HEK293T (cell line): ENCODE measurements at regions not wholly inside any gene's neighbourhood (a gene's known extent, or its start where the extent isn't known, plus 50 kb on each side); places are given as distances from the start of the nearest gene placed in this dataset.

Source experiments
- CTCF ChIA-PET: fragments of 350-600 bp; formaldehyde crosslinking; extraction: SDS; loops from one replicate; lab custom pipeline; 2021; ENCODE audit warnings: antibody characterized with exemption, inconsistent platforms; lab: Yijun Ruan, JAX
- POLR2A ChIA-PET: fragments of 350-600 bp; formaldehyde crosslinking; extraction: SDS; loops from one replicate; lab custom pipeline; 2020; ENCODE audit warnings: antibody characterized with exemption, inconsistent platforms; lab: Yijun Ruan, JAX
- DNase-seq: peaks from one replicate; pipeline ENCODE4 v3.0.0; 2012; ENCODE audit warnings: mixed read lengths; ENCODE audit errors: extremely low spot score
- ARNT ChIP-seq: fragments of 450-650 bp; IDR thresholded peaks from 2 replicates; pipeline ENCODE4 v1.6.1; 2017; ENCODE audit warnings: mild to moderate bottlenecking
- BHLHE40 ChIP-seq: fragments of 450-650 bp; IDR thresholded peaks from 2 replicates; pipeline ENCODE4 v1.6.1; 2016; ENCODE audit warnings: mild to moderate bottlenecking, moderate library complexity, borderline replicate concordance
- CTBP1 ChIP-seq: fragments of 450-650 bp; IDR thresholded peaks from 2 replicates; pipeline ENCODE4 v1.6.1; 2016; ENCODE audit warnings: borderline replicate concordance
- ELF4 ChIP-seq: fragments of 450-650 bp; IDR thresholded peaks from 2 replicates; pipeline ENCODE4 v1.6.1; 2017; ENCODE audit warnings: antibody characterized with exemption
- FOXA1 ChIP-seq: fragments of 450-650 bp; IDR thresholded peaks from 2 replicates; pipeline ENCODE4 v1.6.1; 2016; ENCODE audit warnings: mild to moderate bottlenecking
- FOXK2 ChIP-seq: fragments of 450-650 bp; IDR thresholded peaks from 2 replicates; pipeline ENCODE4 v1.6.1; 2016; ENCODE audit warnings: mild to moderate bottlenecking
- FOXM1 ChIP-seq: fragments of 450-650 bp; IDR thresholded peaks from 2 replicates; pipeline ENCODE4 v1.6.1; 2017; ENCODE audit warnings: mild to moderate bottlenecking, borderline replicate concordance
- HDGF ChIP-seq: fragments of 450-650 bp; IDR thresholded peaks from 2 replicates; pipeline ENCODE4 v1.6.1; 2017; ENCODE audit warnings: antibody characterized with exemption, borderline replicate concordance
- L3MBTL2 ChIP-seq: fragments of 450-650 bp; conservative IDR thresholded peaks from 2 replicates; pipeline ENCODE4 v1.6.1; 2016; ENCODE audit warnings: mild to moderate bottlenecking
- LEF1 ChIP-seq: fragments of 450-650 bp; IDR thresholded peaks from 2 replicates; pipeline ENCODE4 v1.6.1; 2017; ENCODE audit warnings: mild to moderate bottlenecking, borderline replicate concordance
- NFRKB ChIP-seq: fragments of 450-650 bp; IDR thresholded peaks from 2 replicates; pipeline ENCODE4 v1.6.1; 2016; ENCODE audit warnings: mild to moderate bottlenecking, moderate library complexity
- PKNOX1 ChIP-seq: fragments of 450-650 bp; IDR thresholded peaks from 2 replicates; pipeline ENCODE4 v1.6.1; 2016
- SP1 ChIP-seq: fragments of 450-650 bp; IDR thresholded peaks from 2 replicates; pipeline ENCODE4 v1.6.1; 2017
- SUZ12 ChIP-seq: fragments of 450-650 bp; IDR thresholded peaks from 2 replicates; pipeline ENCODE4 v1.6.1; 2016; ENCODE audit warnings: mild to moderate bottlenecking
- TARDBP ChIP-seq: fragments of 450-650 bp; IDR thresholded peaks from 2 replicates; pipeline ENCODE4 v1.6.1; 2016
- ZNF384 ChIP-seq: fragments of 450-650 bp; IDR thresholded peaks from 2 replicates; pipeline ENCODE4 v1.6.1; 2016

DNA sequence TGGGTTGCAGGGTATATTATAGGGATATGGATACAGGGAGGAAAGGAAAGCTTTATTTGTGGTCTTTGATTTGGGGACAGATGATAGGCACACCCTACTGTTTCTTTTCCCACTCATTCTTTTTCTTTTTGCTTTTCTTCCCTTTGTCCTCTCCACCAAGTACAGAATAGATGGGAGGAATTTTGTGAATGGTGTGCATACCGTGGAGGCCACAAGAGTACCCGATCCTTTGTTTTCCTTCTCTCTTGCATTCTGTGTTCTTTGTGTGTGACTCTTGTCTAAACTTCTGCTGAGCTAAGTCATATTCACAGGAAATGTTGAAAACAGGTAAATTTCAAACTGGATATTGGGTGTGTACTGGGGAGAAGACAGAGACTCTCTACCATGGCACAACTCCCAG, 321.4 kb upstream of the SLC8A1 start:
- POLR2A ChIA-PET, result no interaction called here
- CTCF ChIA-PET, result no interaction called here
- DNase-seq, result no peak
- TF ChIP-seq BHLHE40 (no peak), LEF1 (no peak), PKNOX1 (no peak), HDGF (no peak), FOXA1 (no peak), CTBP1 (no peak), FOXK2 (no peak), FOXM1 (no peak), SUZ12 (no peak), ELF4 (no peak), L3MBTL2 (no peak), TARDBP (no peak), ZNF384 (no peak), ARNT (no peak), NFRKB (no peak)

DNA sequence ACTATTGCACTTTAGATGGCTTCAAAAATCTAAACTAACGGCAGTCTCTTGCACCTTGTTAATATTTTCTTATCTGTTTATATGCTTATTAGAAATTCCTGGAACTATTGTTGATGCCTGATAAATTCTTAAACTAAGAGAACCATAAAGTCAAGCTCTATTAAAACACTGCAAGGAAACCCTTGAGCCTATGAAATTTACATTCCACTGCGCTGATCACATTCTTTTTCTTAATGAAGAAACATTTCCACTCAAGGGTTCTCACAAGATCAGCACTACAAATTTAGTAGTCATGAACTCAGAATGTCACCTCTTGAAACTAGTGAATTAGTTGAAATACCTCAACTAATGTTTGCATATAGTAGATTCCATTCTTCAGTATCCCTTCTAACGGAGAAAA, 331.8 kb upstream of the SLC8A1 start:
- TF ChIP-seq SP1, result no peak
- ChIA-PET CTCF (no interaction called here), POLR2A (no interaction called here)
- DNase-seq, result no peak

- TF ChIP-seq L3MBTL2 (no peak), HDGF (no peak)
- ChIA-PET POLR2A (no interaction called here), CTCF (no interaction called here)
- no peak for DNase-seq
Measured at GRCh38 chr2:40786636-40787035, 334.7 kb upstream of the SLC8A1 start.

DNA sequence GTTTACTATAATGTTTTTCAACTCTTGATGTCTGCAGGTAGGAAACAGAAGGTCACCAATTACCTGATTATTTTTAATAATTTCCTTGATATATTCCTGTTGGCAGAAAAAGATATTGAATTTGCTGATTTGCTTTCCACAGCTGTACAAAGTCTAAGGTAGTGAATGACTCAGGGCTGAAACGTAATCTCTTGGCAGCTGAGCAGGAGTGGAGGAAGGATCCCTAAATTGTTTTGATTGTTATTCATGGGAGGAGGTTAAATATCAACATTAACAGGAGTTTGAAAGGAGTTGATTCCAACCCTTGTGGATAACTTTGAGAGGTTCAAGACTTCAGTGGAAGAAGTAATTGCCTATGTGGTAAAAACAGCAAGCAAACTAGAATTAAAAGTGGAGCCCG, 345.2 kb upstream of the SLC8A1 start:
- POLR2A ChIA-PET, result no interaction called here
- DNase-seq, result no peak

GRCh38 chr2:40803900-40804299, 352.0 kb upstream of the SLC8A1 start:
- no peak for TF ChIP-seq FOXM1
- DNase-seq, result no peak
- POLR2A ChIA-PET, result no interaction called here
- CTCF ChIA-PET, result no interaction called here

More for the DNA sequence above, 345.2 kb upstream of the SLC8A1 start:
- CTCF ChIA-PET, result no interaction called here
- TF ChIP-seq L3MBTL2, result no peak
- no peak for TF ChIP-seq NFRKB
- no peak for TF ChIP-seq TARDBP
- no peak for TF ChIP-seq ARNT
- no peak for TF ChIP-seq SUZ12
- no peak for TF ChIP-seq FOXM1
- TF ChIP-seq FOXA1, result no peak
- no peak for TF ChIP-seq PKNOX1
- TF ChIP-seq ELF4, result no peak
- TF ChIP-seq BHLHE40, result no peak
- no peak for TF ChIP-seq CTBP1
- TF ChIP-seq FOXK2, result no peak
- no peak for TF ChIP-seq SP1
- no peak for TF ChIP-seq ZNF384
- TF ChIP-seq HDGF, result no peak
- TF ChIP-seq LEF1, result no peak

DNA sequence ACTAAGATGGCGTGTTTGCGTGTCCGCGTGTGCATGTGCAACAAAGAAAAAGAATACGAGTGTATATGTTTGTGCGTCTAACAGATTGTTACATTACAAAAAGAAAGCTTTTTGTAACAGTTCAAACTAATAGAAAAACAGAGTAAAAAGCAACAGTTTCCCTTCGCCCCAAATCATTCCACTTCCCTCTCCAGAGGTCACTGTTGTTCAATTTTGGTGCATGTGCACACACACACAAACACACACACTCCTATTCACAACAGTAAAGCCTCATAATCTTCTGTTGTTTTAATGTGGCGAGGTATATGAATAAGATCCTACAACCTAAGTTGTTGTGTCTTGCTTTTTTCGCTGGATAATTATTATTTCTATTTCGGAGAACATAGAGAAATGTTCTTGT, 357.3 kb upstream of the SLC8A1 start:
- ChIA-PET POLR2A (no interaction called here), CTCF (no interaction called here)
- TF ChIP-seq ELF4 (no peak), SUZ12 (no peak), CTBP1 (no peak), FOXA1 (no peak)
- no peak for DNase-seq

DNA sequence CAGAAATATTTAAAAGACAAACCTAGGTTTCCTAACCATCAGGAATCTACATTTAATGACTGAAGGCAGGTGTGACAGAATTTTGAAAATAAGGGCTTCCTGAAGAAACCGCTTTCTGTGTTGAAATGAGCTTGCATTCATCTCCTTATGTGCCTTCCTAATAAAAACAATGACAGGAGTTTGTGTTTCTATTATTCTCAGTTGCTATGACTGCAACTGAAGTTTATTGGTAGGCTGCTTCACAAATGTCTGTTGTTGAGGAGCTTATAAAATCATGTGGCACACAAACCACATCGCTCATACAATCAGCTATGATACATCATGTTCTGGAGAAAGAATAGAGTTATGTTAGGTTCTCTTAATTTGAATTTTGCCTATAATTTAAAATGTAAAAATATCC, 362.7 kb upstream of the SLC8A1 start:
- TF ChIP-seq ZNF384 (no peak), LEF1 (no peak), ARNT (no peak), L3MBTL2 (no peak), FOXK2 (no peak), ELF4 (no peak), SP1 (no peak), PKNOX1 (no peak), BHLHE40 (no peak)
- DNase-seq, result no peak
- POLR2A ChIA-PET, result no interaction called here
- CTCF ChIA-PET, result no interaction called here

DNA sequence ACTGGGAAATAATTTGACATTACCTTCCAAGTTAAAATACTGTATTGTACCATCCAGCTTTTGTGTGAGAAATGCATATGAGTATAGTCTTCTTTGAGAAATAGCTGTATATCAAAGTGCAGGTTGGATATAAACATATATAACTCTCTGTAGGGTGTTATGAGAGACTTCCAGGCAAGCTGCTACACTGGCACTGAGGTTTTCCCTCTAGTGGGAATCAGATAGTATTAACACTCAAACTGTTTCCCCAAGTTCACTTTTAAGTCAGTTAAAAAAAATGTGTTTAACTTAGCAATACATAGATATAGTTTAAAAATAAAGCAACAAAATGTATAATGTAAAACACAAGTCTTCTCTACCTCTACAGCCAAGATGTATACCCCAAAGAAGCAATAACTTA, 368.4 kb upstream of the SLC8A1 start:
- ChIA-PET CTCF (no interaction called here), POLR2A (no interaction called here)
- no peak for DNase-seq
- no peak for TF ChIP-seq ELF4
- no peak for TF ChIP-seq ARNT
- TF ChIP-seq LEF1, result no peak
- no peak for TF ChIP-seq SUZ12
- no peak for TF ChIP-seq FOXM1
- no peak for TF ChIP-seq FOXA1
- no peak for TF ChIP-seq CTBP1
- no peak for TF ChIP-seq ZNF384
- TF ChIP-seq NFRKB, result no peak
- no peak for TF ChIP-seq PKNOX1
- no peak for TF ChIP-seq SP1
- no peak for TF ChIP-seq FOXK2
- no peak for TF ChIP-seq HDGF
- TF ChIP-seq BHLHE40, result no peak
- TF ChIP-seq L3MBTL2, result no peak
- no peak for TF ChIP-seq TARDBP
